Activated CD4-positive, CD25-positive, alpha-beta regulatory T cell treated with anti-CD3 and anti-CD28 coated beads, Interleukin-2, amount 50 U/mL, for 24 hours (primary cell): ENCODE measurements at regions not wholly inside any gene's neighbourhood (a gene's known extent, or its start where the extent isn't known, plus 50 kb on each side); places are given as distances from the start of the nearest gene placed in this dataset.
A peak's percentile ranks its signal among the peaks of the same experiment; 100 is the strongest.

Experiments used
- ATAC-seq, 2 donors: fragments of 150-1000 bp; cut with Tn5 transposase; one replicate each; pipeline ENCODE4 v1.10.0; 2021; ENCODE audit warnings: mild to moderate bottlenecking in 1 of 2, moderate library complexity in 1 of 2

GRCh38 chr2:213202011-213202410 is 50.6 kb upstream of the IKZF2 start:
- no peak for ATAC-seq

GRCh38 chr2:213205944-213206343 is 54.5 kb upstream of the IKZF2 start:
- ATAC-seq = no peak

- no peak for ATAC-seq
These were observed 61.8 kb upstream of the IKZF2 start for GRCh38 chr2:213213186-213213585.

- ATAC-seq = no peak
These were observed 62.8 kb upstream of the IKZF2 start for GRCh38 chr2:213214209-213214608.

- no peak for ATAC-seq
These were observed 65.0 kb upstream of the IKZF2 start for GRCh38 chr2:213216461-213216860.

- ATAC-seq = peak; percentile 83 to 91
These were observed 64.4 kb upstream of the SPAG16 start for GRCh38 chr2:213219816-213220215.

GRCh38 chr2:213220967-213221603 is 63.2 kb upstream of the SPAG16 start:
- ATAC-seq = peak; percentile 58 to 66

GRCh38 chr2:213221957-213222356 is 62.3 kb upstream of the SPAG16 start:
- no peak for ATAC-seq

- no peak for ATAC-seq
These were observed 59.9 kb upstream of the SPAG16 start for GRCh38 chr2:213224366-213224765.

GRCh38 chr2:213225866-213226265 is 58.4 kb upstream of the SPAG16 start:
- no peak for ATAC-seq

GRCh38 chr2:213227458-213227857 is 56.8 kb upstream of the SPAG16 start:
- peak; percentile 54 to 57 for ATAC-seq

- ATAC-seq = no peak
These were observed 55.6 kb upstream of the SPAG16 start for GRCh38 chr2:213228638-213229037.

GRCh38 chr2:213229814-213230213 is 54.5 kb upstream of the SPAG16 start:
- peak; percentile 67 to 73 for ATAC-seq

GRCh38 chr2:213231966-213232365 is 52.3 kb upstream of the SPAG16 start:
- no peak for ATAC-seq

GRCh38 chr2:213232649-213233437 is 51.4 kb upstream of the SPAG16 start:
- peak; percentile 82 to 83 for ATAC-seq

- ATAC-seq = no peak
These were observed 50.6 kb upstream of the SPAG16 start for GRCh38 chr2:213233438-213234330.
